ENCODE measurements at regions not wholly inside any gene's neighbourhood (a gene's known extent, or its start where the extent isn't known, plus 50 kb on each side); places are given as distances from the start of the nearest gene placed in this dataset.

DNA sequence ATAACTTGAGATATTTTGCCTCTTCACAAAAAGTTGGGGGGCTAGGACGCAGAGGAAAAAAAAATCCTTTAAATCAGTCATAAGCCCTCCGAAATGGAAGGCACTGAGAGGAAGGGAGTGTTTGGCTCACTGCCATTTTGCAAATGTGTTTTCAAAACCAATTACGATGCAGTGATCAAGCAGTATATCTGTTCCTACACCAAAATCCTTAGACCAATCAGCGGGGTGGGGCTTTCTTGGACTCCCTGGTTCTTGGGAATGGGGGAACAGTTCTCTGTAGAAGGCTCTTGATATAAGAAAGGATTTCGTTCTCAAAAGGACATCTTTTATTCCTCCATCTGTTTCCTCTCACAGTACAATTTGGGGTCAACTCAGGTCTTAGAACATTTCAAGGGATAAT lies 478.6 kb upstream of the JARID2 start:
- TF ChIP-seq, protein P1, sequence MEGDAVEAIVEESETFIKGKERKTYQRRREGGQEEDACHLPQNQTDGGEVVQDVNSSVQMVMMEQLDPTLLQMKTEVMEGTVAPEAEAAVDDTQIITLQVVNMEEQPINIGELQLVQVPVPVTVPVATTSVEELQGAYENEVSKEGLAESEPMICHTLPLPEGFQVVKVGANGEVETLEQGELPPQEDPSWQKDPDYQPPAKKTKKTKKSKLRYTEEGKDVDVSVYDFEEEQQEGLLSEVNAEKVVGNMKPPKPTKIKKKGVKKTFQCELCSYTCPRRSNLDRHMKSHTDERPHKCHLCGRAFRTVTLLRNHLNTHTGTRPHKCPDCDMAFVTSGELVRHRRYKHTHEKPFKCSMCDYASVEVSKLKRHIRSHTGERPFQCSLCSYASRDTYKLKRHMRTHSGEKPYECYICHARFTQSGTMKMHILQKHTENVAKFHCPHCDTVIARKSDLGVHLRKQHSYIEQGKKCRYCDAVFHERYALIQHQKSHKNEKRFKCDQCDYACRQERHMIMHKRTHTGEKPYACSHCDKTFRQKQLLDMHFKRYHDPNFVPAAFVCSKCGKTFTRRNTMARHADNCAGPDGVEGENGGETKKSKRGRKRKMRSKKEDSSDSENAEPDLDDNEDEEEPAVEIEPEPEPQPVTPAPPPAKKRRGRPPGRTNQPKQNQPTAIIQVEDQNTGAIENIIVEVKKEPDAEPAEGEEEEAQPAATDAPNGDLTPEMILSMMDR (IDR thresholded peaks at IDR 0.05) = no peak
- no peak for TF ChIP-seq POLR2A (IDR thresholded peaks at IDR 0.05)
